ENCODE measurements at regions not wholly inside any gene's neighbourhood (a gene's known extent, or its start where the extent isn't known, plus 50 kb on each side); places are given as distances from the start of the nearest gene placed in this dataset.

DNA sequence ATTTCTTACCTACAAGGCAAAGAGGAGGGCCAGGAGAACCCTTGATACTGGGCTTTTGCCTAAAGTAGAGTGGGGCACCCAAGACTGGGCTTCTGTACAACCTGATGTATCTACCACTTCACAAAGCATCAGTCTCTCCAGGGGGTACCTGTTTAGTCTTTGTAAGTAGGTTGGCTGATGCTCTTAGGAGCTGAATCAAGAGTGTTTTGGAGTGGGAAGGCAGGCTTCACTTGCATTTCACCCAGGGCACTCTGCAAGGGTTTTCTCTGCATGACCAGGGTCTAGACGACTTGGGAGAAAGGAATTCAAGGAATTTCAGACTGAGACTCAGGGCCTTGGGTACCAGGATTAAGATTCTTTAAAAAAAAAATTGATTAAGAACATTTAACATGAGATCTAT lies 361.5 kb downstream of the RFC3 start:
- TF ChIP-seq TOX (CRISPR knock-in tag; IDR thresholded peaks at IDR 0.05; ENCODE audit: borderline replicate concordance) (no peak), SNAI2 (CRISPR knock-in tag; IDR thresholded peaks at IDR 0.05) (no peak), ZNF8 (CRISPR knock-in tag; IDR thresholded peaks at IDR 0.05) (no peak), ISL1 (CRISPR knock-in tag; IDR thresholded peaks at IDR 0.05) (no peak; the same call in 1 of the 2 replicates), PATZ1 (CRISPR knock-in tag; IDR thresholded peaks at IDR 0.05; ENCODE audit: borderline replicate concordance) (no peak), BACH2 (CRISPR knock-in tag; IDR thresholded peaks at IDR 0.05; ENCODE audit: borderline replicate concordance) (no peak), CREB5 (CRISPR knock-in tag; IDR thresholded peaks at IDR 0.05; ENCODE audit: low read depth) (no peak), ZFP30 (CRISPR knock-in tag; IDR thresholded peaks at IDR 0.05) (no peak), ZNF565 (CRISPR knock-in tag; conservative IDR thresholded peaks at IDR 0.05; ENCODE audit: low read depth) (no peak), ESRRG (CRISPR knock-in tag; IDR thresholded peaks at IDR 0.05) (no peak), ZNF70 (CRISPR knock-in tag; IDR thresholded peaks at IDR 0.05) (no peak), RARB (CRISPR knock-in tag; IDR thresholded peaks at IDR 0.05) (no peak), ZC3H10 (CRISPR knock-in tag; IDR thresholded peaks at IDR 0.05) (no peak)
- TF ChIP-seq, protein P1, sequence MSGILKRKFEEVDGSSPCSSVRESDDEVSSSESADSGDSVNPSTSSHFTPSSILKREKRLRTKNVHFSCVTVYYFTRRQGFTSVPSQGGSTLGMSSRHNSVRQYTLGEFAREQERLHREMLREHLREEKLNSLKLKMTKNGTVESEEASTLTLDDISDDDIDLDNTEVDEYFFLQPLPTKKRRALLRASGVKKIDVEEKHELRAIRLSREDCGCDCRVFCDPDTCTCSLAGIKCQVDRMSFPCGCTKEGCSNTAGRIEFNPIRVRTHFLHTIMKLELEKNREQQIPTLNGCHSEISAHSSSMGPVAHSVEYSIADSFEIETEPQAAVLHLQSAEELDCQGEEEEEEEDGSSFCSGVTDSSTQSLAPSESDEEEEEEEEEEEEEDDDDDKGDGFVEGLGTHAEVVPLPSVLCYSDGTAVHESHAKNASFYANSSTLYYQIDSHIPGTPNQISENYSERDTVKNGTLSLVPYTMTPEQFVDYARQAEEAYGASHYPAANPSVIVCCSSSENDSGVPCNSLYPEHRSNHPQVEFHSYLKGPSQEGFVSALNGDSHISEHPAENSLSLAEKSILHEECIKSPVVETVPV (CRISPR knock-in tag; IDR thresholded peaks at IDR 0.05), result no peak

All from SK-N-SH treated with all-trans-retinoic acid at 6 μM for 48 hours (cell line).